Ishikawa (cell line): ENCODE measurements at regions not wholly inside any gene's neighbourhood (a gene's known extent, or its start where the extent isn't known, plus 50 kb on each side); places are given as distances from the start of the nearest gene placed in this dataset.

Source experiments
- CEBPB ChIP-seq: IDR thresholded peaks from 2 replicates; pipeline ENCODE4 v1.6.1; 2012
- CREB1 ChIP-seq: IDR thresholded peaks from 2 replicates; pipeline ENCODE4 v1.6.1; 2012; ENCODE audit warnings: low read depth
- EP300 ChIP-seq: IDR thresholded peaks from 2 replicates; pipeline ENCODE4 v1.6.1; 2012; ENCODE audit warnings: borderline replicate concordance
- FOXM1 ChIP-seq: IDR thresholded peaks from 2 replicates; pipeline ENCODE4 v1.6.1; 2012; ENCODE audit warnings: low read depth, borderline replicate concordance
- MAX ChIP-seq: IDR thresholded peaks from 2 replicates; pipeline ENCODE4 v1.6.1; 2012
- RAD21 ChIP-seq: IDR thresholded peaks from 2 replicates; pipeline ENCODE4 v1.6.1; 2012; ENCODE audit warnings: low read depth
- TAF1 ChIP-seq: IDR thresholded peaks from 2 replicates; pipeline ENCODE4 v1.6.1; 2012; ENCODE audit warnings: low read depth, mild to moderate bottlenecking
- TCF12 ChIP-seq: IDR thresholded peaks from 2 replicates; pipeline ENCODE4 v1.6.1; 2012; ENCODE audit warnings: low read depth
- TEAD4 ChIP-seq: IDR thresholded peaks from 2 replicates; pipeline ENCODE4 v1.6.1; 2012
- USF1 ChIP-seq: IDR thresholded peaks from 2 replicates; pipeline ENCODE4 v1.6.1; 2012
- YY1 ChIP-seq: IDR thresholded peaks from 2 replicates; pipeline ENCODE4 v1.6.1; 2012; ENCODE audit warnings: low read depth
- TF ChIP-seq, protein P1 (sequence below): IDR thresholded peaks from 2 replicates; pipeline ENCODE4 v1.6.1; 2012; ENCODE audit warnings: low read depth, mild to moderate bottlenecking

- TF ChIP-seq RAD21 (no peak), TEAD4 (no peak), TAF1 (no peak), EP300 (no peak), MAX (no peak), TCF12 (no peak), CEBPB (no peak), USF1 (no peak), CREB1 (no peak), YY1 (no peak), FOXM1 (no peak)
- TF ChIP-seq, protein P1, sequence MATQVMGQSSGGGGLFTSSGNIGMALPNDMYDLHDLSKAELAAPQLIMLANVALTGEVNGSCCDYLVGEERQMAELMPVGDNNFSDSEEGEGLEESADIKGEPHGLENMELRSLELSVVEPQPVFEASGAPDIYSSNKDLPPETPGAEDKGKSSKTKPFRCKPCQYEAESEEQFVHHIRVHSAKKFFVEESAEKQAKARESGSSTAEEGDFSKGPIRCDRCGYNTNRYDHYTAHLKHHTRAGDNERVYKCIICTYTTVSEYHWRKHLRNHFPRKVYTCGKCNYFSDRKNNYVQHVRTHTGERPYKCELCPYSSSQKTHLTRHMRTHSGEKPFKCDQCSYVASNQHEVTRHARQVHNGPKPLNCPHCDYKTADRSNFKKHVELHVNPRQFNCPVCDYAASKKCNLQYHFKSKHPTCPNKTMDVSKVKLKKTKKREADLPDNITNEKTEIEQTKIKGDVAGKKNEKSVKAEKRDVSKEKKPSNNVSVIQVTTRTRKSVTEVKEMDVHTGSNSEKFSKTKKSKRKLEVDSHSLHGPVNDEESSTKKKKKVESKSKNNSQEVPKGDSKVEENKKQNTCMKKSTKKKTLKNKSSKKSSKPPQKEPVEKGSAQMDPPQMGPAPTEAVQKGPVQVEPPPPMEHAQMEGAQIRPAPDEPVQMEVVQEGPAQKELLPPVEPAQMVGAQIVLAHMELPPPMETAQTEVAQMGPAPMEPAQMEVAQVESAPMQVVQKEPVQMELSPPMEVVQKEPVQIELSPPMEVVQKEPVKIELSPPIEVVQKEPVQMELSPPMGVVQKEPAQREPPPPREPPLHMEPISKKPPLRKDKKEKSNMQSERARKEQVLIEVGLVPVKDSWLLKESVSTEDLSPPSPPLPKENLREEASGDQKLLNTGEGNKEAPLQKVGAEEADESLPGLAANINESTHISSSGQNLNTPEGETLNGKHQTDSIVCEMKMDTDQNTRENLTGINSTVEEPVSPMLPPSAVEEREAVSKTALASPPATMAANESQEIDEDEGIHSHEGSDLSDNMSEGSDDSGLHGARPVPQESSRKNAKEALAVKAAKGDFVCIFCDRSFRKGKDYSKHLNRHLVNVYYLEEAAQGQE, result no peak
These were observed 210.8 kb upstream of the RASGEF1B start for GRCh38 chr4:81682492-81682891.
